H4 (cell line): ENCODE measurements at regions not wholly inside any gene's neighbourhood (a gene's known extent, or its start where the extent isn't known, plus 50 kb on each side); places are given as distances from the start of the nearest gene placed in this dataset.
"Not testable (repeated sequence)": the region's sequence is repeated elsewhere in the genome, so short reads cannot be mapped to it uniquely, and the experiment has no call there.

ENCODE experiments used
- DNase-seq: peaks from one replicate; pipeline ENCODE4 v3.0.0-alpha.2; 2015; ENCODE audit warnings: low spot score

GRCh38 chr2:198916548-198917080 lies 541.1 kb downstream of the SATB2 start:
- DNase-seq, result no peak

GRCh38 chr2:198913394-198914152 lies 544.2 kb downstream of the SATB2 start:
- DNase-seq, result no peak

GRCh38 chr2:198909525-198910267 lies 548.0 kb downstream of the SATB2 start:
- no peak for DNase-seq

- no peak for DNase-seq
These were observed 551.7 kb downstream of the SATB2 start for GRCh38 chr2:198905881-198906612.

GRCh38 chr2:198901894-198902293 lies 555.8 kb downstream of the SATB2 start:
- peak; percentile 8 for DNase-seq

GRCh38 chr2:198900141-198900540 lies 557.6 kb downstream of the SATB2 start:
- no peak for DNase-seq

- DNase-seq, result no peak
These were observed 567.2 kb downstream of the SATB2 start for GRCh38 chr2:198890490-198890889.

- no peak for DNase-seq
These were observed 574.1 kb downstream of the SATB2 start for GRCh38 chr2:198883604-198884003.

GRCh38 chr2:198880986-198881385 lies 576.8 kb downstream of the SATB2 start:
- DNase-seq, result no peak

GRCh38 chr2:198880421-198880820 lies 577.3 kb downstream of the SATB2 start:
- DNase-seq, result no peak

- DNase-seq, result no peak
These were observed 583.3 kb downstream of the SATB2 start for GRCh38 chr2:198874472-198874858.

- no peak for DNase-seq
These were observed 584.0 kb downstream of the SATB2 start for GRCh38 chr2:198873503-198874471.

- no peak for DNase-seq
These were observed 594.1 kb downstream of the SATB2 start for GRCh38 chr2:198863655-198864054.

- no peak for DNase-seq
These were observed 596.7 kb downstream of the SATB2 start for GRCh38 chr2:198861080-198861479.

GRCh38 chr2:198857246-198857645 lies 600.5 kb downstream of the SATB2 start:
- no peak for DNase-seq

GRCh38 chr2:198855746-198856145 lies 602.0 kb downstream of the SATB2 start:
- DNase-seq, result not testable (repeated sequence)

GRCh38 chr2:198852248-198852647 lies 605.5 kb downstream of the SATB2 start:
- DNase-seq, result no peak

GRCh38 chr2:198825534-198825933 lies 632.2 kb downstream of the SATB2 start:
- no peak for DNase-seq

GRCh38 chr2:198817536-198817935 lies 640.2 kb downstream of the SATB2 start:
- no peak for DNase-seq

GRCh38 chr2:198815626-198816025 lies 642.1 kb downstream of the SATB2 start:
- DNase-seq, result no peak

- no peak for DNase-seq
These were observed 646.5 kb downstream of the SATB2 start for GRCh38 chr2:198811198-198811597.
